Liver (tissue), 8 donors: ENCODE measurements at regions not wholly inside any gene's neighbourhood (a gene's known extent, or its start where the extent isn't known, plus 50 kb on each side); places are given as distances from the start of the nearest gene placed in this dataset.

Experiments
- DNase-seq: peaks from one replicate; pipeline ENCODE4 v3.0.0-alpha.2; 2017; ENCODE audit warnings: low spot score
- H3K27ac ChIP-seq, 2 donors: one replicate each; pipeline ENCODE4 v1.7.0; 2013; ENCODE audit warnings: inconsistent platforms in 2 of 2, low read length in 2 of 2, control low read depth in 1 of 2, low read depth in 1 of 2, mild to moderate bottlenecking in 1 of 2
- H3K27me3 ChIP-seq, 4 donors: one replicate each; pipeline versions ENCODE4 v1.6.1 to v1.7.0; 2013; ENCODE audit warnings: low read length in 3 of 4, inconsistent platforms in 1 of 4, mild to moderate bottlenecking in 1 of 4, moderate library complexity in 1 of 4; ENCODE audit not compliant: control insufficient read depth in 4 of 4, insufficient read depth in 4 of 4
- H3K36me3 ChIP-seq, 4 donors: one replicate each; pipeline versions ENCODE4 v1.6.1 to v1.7.0; 2013; ENCODE audit warnings: low read length in 3 of 4, mild to moderate bottlenecking in 3 of 4, low read depth in 1 of 4, moderate library complexity in 1 of 4; ENCODE audit not compliant: control insufficient read depth in 4 of 4, insufficient read depth in 3 of 4
- H3K4me1 ChIP-seq, 4 donors: one replicate each; pipeline versions ENCODE4 v1.6.1 to v1.7.0; 2013; ENCODE audit warnings: low read length in 3 of 4, mild to moderate bottlenecking in 3 of 4, moderate library complexity in 1 of 4; ENCODE audit not compliant: control insufficient read depth in 4 of 4, insufficient read depth in 4 of 4
- H3K4me3 ChIP-seq, 3 donors: one replicate each; pipeline versions ENCODE4 v1.6.1 to v1.7.0; 2013; ENCODE audit warnings: low read length in 3 of 3, control low read depth in 1 of 3, low read depth in 1 of 3, mild to moderate bottlenecking in 1 of 3
- H3K9ac ChIP-seq, 2 donors: one replicate each; pipeline ENCODE4 v1.7.0; 2013; ENCODE audit warnings: low read length in 2 of 2, mild to moderate bottlenecking in 2 of 2, moderate library complexity in 2 of 2, control low read depth in 1 of 2, low read depth in 1 of 2
- H3K9me3 ChIP-seq, 4 donors: one replicate each; pipeline versions ENCODE4 v1.6.1 to v1.7.0; 2013; ENCODE audit warnings: low read length in 3 of 4; ENCODE audit not compliant: control insufficient read depth in 4 of 4
- CTCF ChIP-seq: fragments of 150-350 bp; IDR thresholded peaks from 2 replicates; pipeline ENCODE4 v1.5.1; 2017; ENCODE audit warnings: improper control_type of control experiment, low read depth, low read length; ENCODE audit not compliant: missing input control
- EGR1 ChIP-seq, 2 donors: IDR thresholded peaks; 2 replicates each; pipeline ENCODE4 v1.6.1; 2016 to 2018; ENCODE audit warnings: antibody characterized with exemption in 2 of 2, low read depth in 2 of 2
- FOXA1 ChIP-seq: IDR thresholded peaks from 2 replicates; pipeline ENCODE4 v1.6.1; 2016; ENCODE audit warnings: antibody characterized with exemption
- FOXA2 ChIP-seq: IDR thresholded peaks from 2 replicates; pipeline ENCODE4 v1.6.1; 2016; ENCODE audit warnings: antibody characterized with exemption
- GABPA ChIP-seq, 2 donors: IDR thresholded peaks in 1 of 2; conservative IDR thresholded peaks in 1 of 2; 2 replicates each; pipeline ENCODE4 v1.6.1; 2016; ENCODE audit warnings: antibody characterized with exemption in 2 of 2, mild to moderate bottlenecking in 1 of 2, moderate library complexity in 1 of 2
- HNF4A ChIP-seq, 2 donors: conservative IDR thresholded peaks; 2 replicates each; pipeline ENCODE4 v1.6.1; 2016; ENCODE audit warnings: antibody characterized with exemption in 2 of 2, mild to moderate bottlenecking in 2 of 2
- HNF4G ChIP-seq: IDR thresholded peaks from 2 replicates; pipeline ENCODE4 v1.6.1; 2016; ENCODE audit warnings: antibody characterized with exemption
- JUND ChIP-seq, 2 donors: IDR thresholded peaks; 2 replicates each; pipeline ENCODE4 v1.6.1; 2016; ENCODE audit warnings: antibody characterized with exemption in 2 of 2
- MAX ChIP-seq: IDR thresholded peaks from 2 replicates; pipeline ENCODE4 v1.6.1; 2016; ENCODE audit warnings: antibody characterized with exemption
- NR2F2 ChIP-seq: IDR thresholded peaks from 2 replicates; pipeline ENCODE4 v1.6.1; 2016; ENCODE audit warnings: antibody characterized with exemption
- RAD21 ChIP-seq, 2 donors: IDR thresholded peaks; 2 replicates each; pipeline ENCODE4 v1.6.1; 2016; ENCODE audit warnings: antibody characterized with exemption in 2 of 2, mild to moderate bottlenecking in 2 of 2
- SP1 ChIP-seq: IDR thresholded peaks from 2 replicates; pipeline ENCODE4 v1.6.1; 2018; ENCODE audit warnings: antibody characterized with exemption, mild to moderate bottlenecking
- TAF1 ChIP-seq: conservative IDR thresholded peaks from 2 replicates; pipeline ENCODE4 v1.6.1; 2016; ENCODE audit warnings: antibody characterized with exemption, mild to moderate bottlenecking
- YY1 ChIP-seq: IDR thresholded peaks from 2 replicates; pipeline ENCODE4 v1.6.1; 2016; ENCODE audit warnings: antibody characterized with exemption, mild to moderate bottlenecking
- WGBS: extraction: QIAGEN DNeasy Blood & Tissue Kit; methylation state at CpG from one replicate; pipeline ENCODE4 v1.1.7; 2013; 5-methylcytosine and 5-hydroxymethylcytosine counted together
- TF ChIP-seq, protein P1 (sequence below): IDR thresholded peaks from 2 replicates; pipeline ENCODE4 v1.6.1; 2016; ENCODE audit warnings: antibody characterized with exemption, mild to moderate bottlenecking
- TF ChIP-seq, protein P2 (sequence below): IDR thresholded peaks from 2 replicates; pipeline ENCODE4 v1.6.1; 2016; ENCODE audit warnings: antibody characterized with exemption
- TF ChIP-seq, protein P3 (sequence below): IDR thresholded peaks from 2 replicates; pipeline ENCODE4 v1.6.1; 2016; ENCODE audit warnings: antibody characterized with exemption
- donor health status: healthy.
- donor health status: healthy.
- donor health status: healthy.
- donor health status: healthy.
- donor health status: healthy.

- no peak for DNase-seq
- no peak overlapping the region for H3K9ac ChIP-seq
- H3K27me3 ChIP-seq = no peaks in the 10 kb centered on the region
- WGBS = 87% methylated on average over 11 of the region's 11 CpGs
- peak overlapping the region; percentile 60 to 88 for H3K27ac ChIP-seq
- no peak for TF ChIP-seq FOXA2
- no peak for TF ChIP-seq TAF1
- no peak for TF ChIP-seq EGR1 (IDR thresholded peaks at IDR 0.05; ENCODE audit: low read depth in 2 of 2)
- TF ChIP-seq, protein P1, sequence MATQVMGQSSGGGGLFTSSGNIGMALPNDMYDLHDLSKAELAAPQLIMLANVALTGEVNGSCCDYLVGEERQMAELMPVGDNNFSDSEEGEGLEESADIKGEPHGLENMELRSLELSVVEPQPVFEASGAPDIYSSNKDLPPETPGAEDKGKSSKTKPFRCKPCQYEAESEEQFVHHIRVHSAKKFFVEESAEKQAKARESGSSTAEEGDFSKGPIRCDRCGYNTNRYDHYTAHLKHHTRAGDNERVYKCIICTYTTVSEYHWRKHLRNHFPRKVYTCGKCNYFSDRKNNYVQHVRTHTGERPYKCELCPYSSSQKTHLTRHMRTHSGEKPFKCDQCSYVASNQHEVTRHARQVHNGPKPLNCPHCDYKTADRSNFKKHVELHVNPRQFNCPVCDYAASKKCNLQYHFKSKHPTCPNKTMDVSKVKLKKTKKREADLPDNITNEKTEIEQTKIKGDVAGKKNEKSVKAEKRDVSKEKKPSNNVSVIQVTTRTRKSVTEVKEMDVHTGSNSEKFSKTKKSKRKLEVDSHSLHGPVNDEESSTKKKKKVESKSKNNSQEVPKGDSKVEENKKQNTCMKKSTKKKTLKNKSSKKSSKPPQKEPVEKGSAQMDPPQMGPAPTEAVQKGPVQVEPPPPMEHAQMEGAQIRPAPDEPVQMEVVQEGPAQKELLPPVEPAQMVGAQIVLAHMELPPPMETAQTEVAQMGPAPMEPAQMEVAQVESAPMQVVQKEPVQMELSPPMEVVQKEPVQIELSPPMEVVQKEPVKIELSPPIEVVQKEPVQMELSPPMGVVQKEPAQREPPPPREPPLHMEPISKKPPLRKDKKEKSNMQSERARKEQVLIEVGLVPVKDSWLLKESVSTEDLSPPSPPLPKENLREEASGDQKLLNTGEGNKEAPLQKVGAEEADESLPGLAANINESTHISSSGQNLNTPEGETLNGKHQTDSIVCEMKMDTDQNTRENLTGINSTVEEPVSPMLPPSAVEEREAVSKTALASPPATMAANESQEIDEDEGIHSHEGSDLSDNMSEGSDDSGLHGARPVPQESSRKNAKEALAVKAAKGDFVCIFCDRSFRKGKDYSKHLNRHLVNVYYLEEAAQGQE = no peak
- no peak for TF ChIP-seq MAX
- no peak for TF ChIP-seq YY1
- no peak for TF ChIP-seq RAD21 (IDR thresholded peaks at IDR 0.05)
- no peak for TF ChIP-seq HNF4G
- TF ChIP-seq HNF4A (conservative IDR thresholded peaks at IDR 0.05) = no peak
- no peak for TF ChIP-seq CTCF
- TF ChIP-seq, protein P2, sequence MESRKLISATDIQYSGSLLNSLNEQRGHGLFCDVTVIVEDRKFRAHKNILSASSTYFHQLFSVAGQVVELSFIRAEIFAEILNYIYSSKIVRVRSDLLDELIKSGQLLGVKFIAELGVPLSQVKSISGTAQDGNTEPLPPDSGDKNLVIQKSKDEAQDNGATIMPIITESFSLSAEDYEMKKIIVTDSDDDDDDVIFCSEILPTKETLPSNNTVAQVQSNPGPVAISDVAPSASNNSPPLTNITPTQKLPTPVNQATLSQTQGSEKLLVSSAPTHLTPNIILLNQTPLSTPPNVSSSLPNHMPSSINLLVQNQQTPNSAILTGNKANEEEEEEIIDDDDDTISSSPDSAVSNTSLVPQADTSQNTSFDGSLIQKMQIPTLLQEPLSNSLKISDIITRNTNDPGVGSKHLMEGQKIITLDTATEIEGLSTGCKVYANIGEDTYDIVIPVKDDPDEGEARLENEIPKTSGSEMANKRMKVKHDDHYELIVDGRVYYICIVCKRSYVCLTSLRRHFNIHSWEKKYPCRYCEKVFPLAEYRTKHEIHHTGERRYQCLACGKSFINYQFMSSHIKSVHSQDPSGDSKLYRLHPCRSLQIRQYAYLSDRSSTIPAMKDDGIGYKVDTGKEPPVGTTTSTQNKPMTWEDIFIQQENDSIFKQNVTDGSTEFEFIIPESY = no peak
- TF ChIP-seq JUND (IDR thresholded peaks at IDR 0.05) = no peak
- TF ChIP-seq NR2F2 = no peak
- no peak for TF ChIP-seq GABPA (IDR thresholded peaks at IDR 0.05 in 1 of 2, conservative IDR thresholded peaks at IDR 0.05 in 1 of 2)
- no peak for TF ChIP-seq FOXA1
- TF ChIP-seq SP1 = no peak
- TF ChIP-seq, protein P3, sequence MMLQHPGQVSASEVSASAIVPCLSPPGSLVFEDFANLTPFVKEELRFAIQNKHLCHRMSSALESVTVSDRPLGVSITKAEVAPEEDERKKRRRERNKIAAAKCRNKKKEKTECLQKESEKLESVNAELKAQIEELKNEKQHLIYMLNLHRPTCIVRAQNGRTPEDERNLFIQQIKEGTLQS = no peak
- peaks cover 17 to 31% (median 23%) of the 10 kb centered on the region in 4 donors for H3K4me1 ChIP-seq
- H3K9me3 ChIP-seq = no peaks in the 10 kb centered on the region
- no peak overlapping the region for H3K4me3 ChIP-seq
- H3K36me3 ChIP-seq = no peaks in the 10 kb centered on the region
Observed at GRCh38 chr2:20130821-20131645, 79.6 kb upstream of the LAPTM4A start.
